PC-9 (cell line): ENCODE measurements at regions not wholly inside any gene's neighbourhood (a gene's known extent, or its start where the extent isn't known, plus 50 kb on each side); places are given as distances from the start of the nearest gene placed in this dataset.

ENCODE experiments used
- BruUV-seq: library from RNA; stranded (reverse); fragments of 400-500 nt; replicated peaks from 2 replicates; lab custom pipeline; 2021; lab: Mats Ljungman, UMichigan
- CTCF ChIA-PET: fragments of 300-600 bp; sonication (Branson Sonifier 250); formaldehyde crosslinking; loops from one replicate; lab custom pipeline; 2022; ENCODE audit warnings: antibody characterized with exemption; lab: Charles Lee
- POLR2A ChIA-PET: fragments of 300-600 bp; sonication (Branson Sonifier 250); formaldehyde crosslinking; loops from one replicate; lab custom pipeline; 2022; ENCODE audit warnings: antibody characterized with exemption; ENCODE audit not compliant: unreplicated experiment; lab: Charles Lee
- DNase-seq, 2 experiments: peaks; one replicate each; pipeline versions ENCODE4 v3.0.0 to v3.0.0-alpha.2; 2015 to 2022; ENCODE audit warnings: mixed read lengths in 1 of 2
- H2AFZ ChIP-seq: fragments of 200-600 bp; sonication (generic); 2 replicates; pipeline ENCODE4 v1.8.1; 2017; ENCODE audit warnings: antibody characterized with exemption
- H3F3A ChIP-seq: fragments of 200-600 bp; sonication (generic); 2 replicates; pipeline ENCODE4 v1.8.1; 2017; ENCODE audit warnings: antibody characterized with exemption, mild to moderate bottlenecking, low read depth; ENCODE audit not compliant: insufficient read depth
- H3K27ac ChIP-seq: fragments of 200-600 bp; sonication (generic); 2 replicates; pipeline ENCODE4 v1.6.1; 2016; ENCODE audit warnings: mixed run types
- H3K27me3 ChIP-seq: fragments of 200-600 bp; sonication (generic); 2 replicates; pipeline ENCODE4 v1.6.1; 2016; ENCODE audit warnings: low read depth, mixed run types; ENCODE audit not compliant: insufficient read depth
- H3K36me3 ChIP-seq: fragments of 200-600 bp; sonication (generic); 2 replicates; pipeline ENCODE4 v1.6.1; 2016; ENCODE audit warnings: low read depth, mixed run types
- H3K4me1 ChIP-seq: fragments of 200-600 bp; sonication (generic); replicated peaks from 2 replicates; pipeline ENCODE4 v1.6.1; 2016; ENCODE audit warnings: mixed run types; ENCODE audit not compliant: insufficient read depth
- H3K4me2 ChIP-seq: fragments of 200-600 bp; sonication (generic); 2 replicates; pipeline ENCODE4 v1.6.1; 2017; ENCODE audit warnings: mixed run types
- H3K4me3 ChIP-seq: fragments of 200-600 bp; sonication (generic); 2 replicates; pipeline ENCODE4 v1.6.1; 2016; ENCODE audit warnings: mixed run types
- H3K79me2 ChIP-seq: fragments of 200-600 bp; sonication (generic); 2 replicates; pipeline ENCODE4 v1.6.1; 2017; ENCODE audit warnings: low read depth, mixed run types
- H3K9me2 ChIP-seq: fragments of 200-600 bp; sonication (generic); 2 replicates; pipeline ENCODE4 v1.8.1; 2017; ENCODE audit warnings: mild to moderate bottlenecking; ENCODE audit not compliant: insufficient read depth
- H3K9me3 ChIP-seq: fragments of 200-600 bp; sonication (generic); 2 replicates; pipeline ENCODE4 v1.8.1; 2016; ENCODE audit warnings: low read depth; ENCODE audit not compliant: insufficient read depth
- H4K20me1 ChIP-seq: fragments of 200-600 bp; sonication (generic); 2 replicates; pipeline ENCODE4 v1.8.1; 2017; ENCODE audit not compliant: insufficient read depth
- EZH2 ChIP-seq: fragments of 200-600 bp; sonication (generic); IDR thresholded peaks from 2 replicates; pipeline ENCODE4 v1.8.0; 2017; ENCODE audit warnings: antibody characterized with exemption, low read depth
- intact Hi-C: fragments of 100-400 bp; cut with micrococcal nuclease; formaldehyde crosslinking; loops from one replicate; pipeline ENCODE4 v1.10.0; 2022; ENCODE audit not compliant: unreplicated experiment
- TF ChIP-seq, protein P1 (sequence below): fragments of 200-600 bp; sonication (generic); conservative IDR thresholded peaks from 2 replicates; pipeline ENCODE4 v1.6.1; 2017; ENCODE audit warnings: mixed run types, antibody characterized with exemption, mild to moderate bottlenecking, moderate library complexity

DNA sequence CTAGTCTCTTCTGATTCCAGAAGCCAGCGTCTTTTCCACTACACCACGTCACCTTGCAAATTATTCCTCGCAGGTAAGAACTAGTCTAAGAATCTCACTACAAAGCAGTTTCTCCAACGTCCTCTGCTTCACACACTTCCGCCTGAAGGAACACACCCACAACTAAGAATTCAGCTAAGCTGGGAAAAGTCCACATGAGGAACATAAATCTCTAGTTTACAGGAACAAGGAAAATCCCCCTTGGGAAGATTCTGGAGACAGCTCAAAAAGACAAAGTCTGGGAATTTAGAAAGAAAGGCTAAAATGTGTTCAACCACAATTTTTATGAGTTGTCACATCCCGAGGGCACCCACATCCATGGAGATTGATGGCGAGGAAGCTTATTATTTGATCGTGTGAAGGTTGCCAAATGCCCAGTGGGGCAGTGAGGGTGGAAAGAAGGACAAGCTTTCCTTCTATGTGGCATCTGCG, 780.2 kb upstream of the TBX3 start:
- intact Hi-C loops, result no loop called here
- Histone ChIP-seq H3K9me3 (no peaks in the 10 kb centered on the region), H3K79me2 (no peaks in the 10 kb centered on the region), H3K36me3 (no peaks in the 10 kb centered on the region), H3K27ac (no peak overlapping the region), H3K4me3 (no peak overlapping the region), H2AFZ (no peak overlapping the region), H3K4me2 (no peak overlapping the region), H3K9me2 (no peaks in the 10 kb centered on the region), H3K27me3 (no peaks in the 10 kb centered on the region), H3K4me1 (no peaks in the 10 kb centered on the region), H4K20me1 (no peaks in the 10 kb centered on the region), H3F3A (no peaks in the 10 kb centered on the region)
- TF ChIP-seq, protein P1, sequence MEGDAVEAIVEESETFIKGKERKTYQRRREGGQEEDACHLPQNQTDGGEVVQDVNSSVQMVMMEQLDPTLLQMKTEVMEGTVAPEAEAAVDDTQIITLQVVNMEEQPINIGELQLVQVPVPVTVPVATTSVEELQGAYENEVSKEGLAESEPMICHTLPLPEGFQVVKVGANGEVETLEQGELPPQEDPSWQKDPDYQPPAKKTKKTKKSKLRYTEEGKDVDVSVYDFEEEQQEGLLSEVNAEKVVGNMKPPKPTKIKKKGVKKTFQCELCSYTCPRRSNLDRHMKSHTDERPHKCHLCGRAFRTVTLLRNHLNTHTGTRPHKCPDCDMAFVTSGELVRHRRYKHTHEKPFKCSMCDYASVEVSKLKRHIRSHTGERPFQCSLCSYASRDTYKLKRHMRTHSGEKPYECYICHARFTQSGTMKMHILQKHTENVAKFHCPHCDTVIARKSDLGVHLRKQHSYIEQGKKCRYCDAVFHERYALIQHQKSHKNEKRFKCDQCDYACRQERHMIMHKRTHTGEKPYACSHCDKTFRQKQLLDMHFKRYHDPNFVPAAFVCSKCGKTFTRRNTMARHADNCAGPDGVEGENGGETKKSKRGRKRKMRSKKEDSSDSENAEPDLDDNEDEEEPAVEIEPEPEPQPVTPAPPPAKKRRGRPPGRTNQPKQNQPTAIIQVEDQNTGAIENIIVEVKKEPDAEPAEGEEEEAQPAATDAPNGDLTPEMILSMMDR, result no peak
- TF ChIP-seq EZH2, result no peak
- no peak for DNase-seq
- no TSS peak for BruUV-seq
- POLR2A ChIA-PET, result no interaction called here
- CTCF ChIA-PET, result no interaction called here

DNA sequence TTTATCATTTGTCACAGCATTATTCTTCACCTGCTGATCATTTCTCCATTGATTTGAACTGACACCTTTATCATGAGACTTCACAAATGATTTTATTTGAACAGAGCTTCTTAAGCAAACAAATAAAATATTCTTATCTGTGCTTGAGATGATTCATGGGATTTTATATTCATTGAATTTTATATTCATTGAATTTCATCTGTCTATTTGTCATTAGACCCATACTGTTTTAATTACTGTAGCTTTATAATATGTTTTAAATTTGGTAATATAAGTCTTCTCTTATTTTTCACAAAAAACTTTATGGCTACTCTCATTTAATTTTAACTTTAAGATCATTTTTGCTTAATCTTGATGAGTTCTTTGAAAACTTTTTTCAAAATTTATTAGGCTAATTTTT, 777.4 kb upstream of the TBX3 start:
- intact Hi-C loops, result no loop called here
- POLR2A ChIA-PET, result no interaction called here
- Histone ChIP-seq H3K4me2 (no peak overlapping the region), H3K27ac (no peak overlapping the region), H3K9me3 (no peaks in the 10 kb centered on the region), H3K4me1 (no peaks in the 10 kb centered on the region), H4K20me1 (no peaks in the 10 kb centered on the region), H3K79me2 (no peaks in the 10 kb centered on the region), H3K27me3 (no peaks in the 10 kb centered on the region), H3K9me2 (no peaks in the 10 kb centered on the region), H2AFZ (no peak overlapping the region), H3K4me3 (no peak overlapping the region), H3K36me3 (no peaks in the 10 kb centered on the region), H3F3A (no peaks in the 10 kb centered on the region)
- TF ChIP-seq, protein P1, result no peak
- TF ChIP-seq EZH2, result no peak
- no TSS peak for BruUV-seq
- CTCF ChIA-PET, result no interaction called here
- no peak for DNase-seq

DNA sequence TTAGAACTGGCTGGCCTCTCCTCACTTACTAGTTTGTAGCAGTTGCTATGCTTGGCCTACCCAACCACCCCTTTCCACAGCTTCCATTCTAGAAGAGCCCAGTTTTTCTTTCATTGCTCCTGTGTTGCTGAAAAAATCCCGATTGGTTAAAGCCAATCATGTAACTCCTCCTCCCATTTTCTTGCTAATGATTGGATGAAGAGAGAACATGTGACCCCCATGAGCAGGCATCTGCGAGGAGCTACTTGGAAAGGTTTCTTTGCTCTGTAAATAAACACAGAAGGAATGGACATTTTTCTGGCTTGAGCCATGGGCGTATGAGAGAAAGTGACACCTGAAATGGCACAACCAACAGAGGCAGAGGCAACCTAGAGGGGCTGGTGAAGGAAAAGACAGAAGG, 773.8 kb upstream of the TBX3 start:
- Histone ChIP-seq H3F3A (no peaks in the 10 kb centered on the region), H3K27me3 (no peaks in the 10 kb centered on the region), H3K4me2 (no peak overlapping the region), H3K79me2 (no peaks in the 10 kb centered on the region), H3K9me2 (no peaks in the 10 kb centered on the region), H3K36me3 (no peaks in the 10 kb centered on the region), H3K4me1 (no peaks in the 10 kb centered on the region), H3K27ac (no peak overlapping the region), H4K20me1 (no peaks in the 10 kb centered on the region), H3K4me3 (no peak overlapping the region), H3K9me3 (no peaks in the 10 kb centered on the region), H2AFZ (no peak overlapping the region)
- POLR2A ChIA-PET, result no interaction called here
- intact Hi-C loops, result no loop called here
- BruUV-seq, result no TSS peak
- DNase-seq, result no peak
- TF ChIP-seq EZH2, result no peak
- TF ChIP-seq, protein P1, result no peak
- CTCF ChIA-PET, result no interaction called here
